Endometrium (tissue), 2 donors: ENCODE measurements at regions not wholly inside any gene's neighbourhood (a gene's known extent, or its start where the extent isn't known, plus 50 kb on each side); places are given as distances from the start of the nearest gene placed in this dataset.
A peak's percentile ranks its signal among the peaks of the same experiment; 100 is the strongest.
"Not testable (repeated sequence)": the region's sequence is repeated elsewhere in the genome, so short reads cannot be mapped to it uniquely, and the experiment has no call there.

Experiments used
- FAIRE-seq: peaks from 2 replicates; lab custom pipeline; 2012; peaks lifted over from hg19 to GRCh38; lab: Jason Lieb, UNC
- donor health status: control.
- donor health status: control.

DNA sequence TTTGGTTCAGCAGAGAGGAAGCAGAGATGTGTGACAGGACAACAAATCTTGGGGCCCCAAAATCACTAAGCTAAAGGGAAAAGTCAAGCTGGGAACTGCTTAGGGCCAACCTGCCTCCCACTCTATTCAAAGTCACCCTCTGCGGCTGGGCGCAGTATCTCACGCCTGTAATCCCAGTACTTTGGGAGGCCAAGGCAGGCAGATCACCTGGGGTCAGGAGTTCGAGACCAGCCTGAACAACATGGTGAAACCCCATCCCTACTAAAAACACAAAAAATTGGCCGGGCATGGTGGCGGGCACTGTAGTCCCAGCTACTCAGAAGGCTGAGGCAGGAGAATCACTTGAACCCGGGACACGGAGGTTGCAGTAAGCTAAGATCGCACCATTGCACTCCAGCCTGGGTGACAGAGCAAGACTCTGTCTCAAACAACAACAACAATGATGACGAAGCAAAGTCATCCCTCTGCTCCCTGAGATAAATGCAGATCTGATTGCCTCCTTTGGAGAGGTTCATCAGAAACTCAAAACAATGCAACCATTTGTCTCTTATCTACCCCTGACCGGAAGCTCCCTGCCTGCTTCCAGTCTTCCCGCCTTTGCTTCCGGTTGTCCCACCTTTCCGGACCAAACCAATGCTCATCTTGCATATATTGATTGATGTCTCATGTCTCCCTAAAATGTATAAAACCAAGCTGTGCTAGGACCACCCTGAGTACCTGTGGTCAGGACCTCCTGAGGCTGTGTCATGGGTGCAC, 136.4 kb upstream of the AFDN start:
- FAIRE-seq, result not testable (repeated sequence)

DNA sequence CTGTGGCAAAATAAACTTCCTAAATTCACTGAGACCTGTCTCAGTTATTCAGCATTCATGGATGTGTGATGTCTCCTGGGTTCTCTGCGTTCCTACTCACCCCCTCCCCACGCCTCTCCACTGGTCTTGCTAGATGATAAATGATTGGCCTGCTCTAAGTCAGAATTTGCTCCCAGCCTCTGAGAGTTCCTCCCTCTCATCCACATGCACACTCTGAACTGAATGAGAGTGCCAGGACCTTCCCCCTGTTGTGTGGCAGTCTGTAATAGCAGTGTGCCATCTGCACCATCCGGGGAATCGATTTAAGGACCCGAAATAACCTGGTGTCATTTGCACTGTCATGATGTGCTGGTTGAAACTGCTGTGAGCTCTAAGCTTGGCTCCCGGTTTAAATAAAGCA, 135.8 kb upstream of the AFDN start:
- FAIRE-seq, result no peak

DNA sequence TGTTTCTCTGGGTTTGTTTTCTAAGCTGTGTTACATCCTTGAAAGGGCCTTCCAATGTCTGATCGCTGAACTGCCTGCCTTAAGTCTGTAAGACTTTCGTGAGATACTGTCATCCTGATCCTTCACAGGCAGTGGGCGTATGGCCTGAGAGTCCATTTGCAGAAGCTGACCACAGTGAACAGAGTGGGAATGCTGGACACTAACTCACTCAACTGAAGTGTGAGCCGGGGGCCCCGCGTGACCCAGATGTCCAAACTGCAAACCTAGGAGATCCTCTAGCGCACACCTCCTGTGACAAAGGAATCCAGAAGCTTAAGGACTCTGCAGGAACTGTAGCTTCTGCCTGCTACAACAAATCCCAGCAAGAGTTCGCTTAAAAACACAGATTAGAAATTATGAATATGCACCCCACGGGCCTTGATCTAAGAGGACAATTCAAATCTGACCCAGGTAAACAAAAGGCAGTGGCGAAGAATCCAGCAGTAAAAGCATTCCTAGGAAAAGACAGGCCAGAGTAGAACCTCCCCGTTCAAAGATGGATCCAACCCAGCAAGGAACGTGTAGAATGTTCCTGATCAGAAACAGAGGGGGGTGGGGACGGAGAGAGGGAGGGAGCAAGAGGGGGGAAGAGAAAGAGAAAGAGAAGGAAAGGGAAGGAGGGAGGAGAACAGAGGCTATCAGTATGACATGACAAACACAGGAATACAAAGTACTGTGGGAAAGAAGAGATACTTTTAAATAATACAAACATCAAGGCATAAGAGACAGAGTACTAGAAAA, 135.0 kb upstream of the AFDN start:
- FAIRE-seq, result no peak

DNA sequence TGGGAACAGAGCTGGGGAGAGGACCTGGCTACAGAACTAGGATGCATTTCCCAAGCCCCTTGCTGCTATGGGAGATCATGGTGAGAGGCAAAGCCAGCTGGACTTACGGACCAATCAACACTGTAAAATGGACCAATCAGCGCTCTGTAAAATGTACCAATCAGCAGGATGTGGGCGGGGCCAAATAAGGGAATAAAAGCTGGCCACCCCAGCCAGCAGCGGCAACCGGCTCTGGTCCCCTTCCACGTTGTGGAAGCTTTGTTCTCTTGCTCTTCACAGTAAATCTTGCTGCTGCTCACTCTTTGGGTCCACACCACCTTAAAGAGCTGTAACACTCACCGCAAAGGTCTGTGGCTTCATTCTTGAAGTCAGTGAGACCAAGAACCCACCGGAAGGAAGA, 133.2 kb upstream of the AFDN start:
- not testable (repeated sequence) for FAIRE-seq

DNA sequence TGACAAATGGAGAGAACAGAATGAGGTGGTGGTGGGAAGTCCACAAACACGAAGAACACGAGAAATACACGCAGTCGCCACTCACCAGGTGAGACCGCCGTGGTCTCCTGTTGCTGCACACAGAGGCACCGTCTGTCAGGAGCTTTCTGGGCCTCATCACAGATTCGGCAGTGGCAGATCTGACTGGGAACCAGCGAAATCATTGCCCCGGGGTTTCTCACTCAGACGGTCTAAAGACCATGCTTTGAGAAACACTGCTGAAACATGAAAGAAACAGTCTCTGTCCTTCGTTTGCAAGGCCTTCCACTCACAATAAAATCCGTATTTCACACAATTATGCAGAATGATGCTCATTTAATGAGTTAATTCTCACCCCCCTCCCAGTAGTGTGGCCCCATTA, 130.9 kb upstream of the AFDN start:
- no peak for FAIRE-seq

DNA sequence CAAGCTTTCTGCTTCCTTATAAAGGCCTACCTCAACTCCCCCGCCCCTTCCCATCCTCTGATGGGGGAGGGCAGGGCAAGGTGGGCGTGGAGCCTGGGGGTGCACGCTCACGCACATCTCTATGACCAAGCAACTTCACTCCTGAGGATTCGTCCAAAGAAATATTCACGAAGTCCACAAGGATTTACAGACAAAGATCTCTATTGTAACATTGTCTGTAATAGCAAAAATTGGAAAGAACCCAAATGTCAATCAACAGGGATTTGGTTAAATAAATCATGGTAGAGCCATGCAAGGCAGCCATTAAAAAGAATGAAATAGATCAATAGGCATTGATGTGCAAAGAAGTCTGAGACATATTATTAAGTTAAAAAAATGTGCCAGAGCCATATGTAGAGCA, 130.4 kb upstream of the AFDN start:
- no peak for FAIRE-seq

DNA sequence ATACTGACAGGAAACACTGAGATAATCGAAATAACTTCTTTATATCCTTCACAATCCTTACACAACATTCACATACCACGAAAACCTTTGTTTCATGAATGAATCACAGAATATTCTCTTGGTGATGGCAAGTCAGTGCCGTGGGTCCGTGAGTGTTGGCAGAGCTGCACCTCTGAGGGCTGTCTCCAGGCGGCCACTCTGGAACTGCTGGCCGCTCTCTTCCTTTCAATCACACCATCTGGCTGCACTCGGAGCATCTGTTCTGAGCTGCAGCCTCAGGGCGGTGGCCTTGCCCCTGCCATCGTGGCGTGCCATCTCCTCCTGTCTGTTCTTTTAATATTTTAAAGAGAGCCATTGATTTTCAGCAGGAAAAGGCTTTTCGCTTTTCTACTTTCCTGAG, 129.4 kb upstream of the AFDN start:
- FAIRE-seq, result no peak

DNA sequence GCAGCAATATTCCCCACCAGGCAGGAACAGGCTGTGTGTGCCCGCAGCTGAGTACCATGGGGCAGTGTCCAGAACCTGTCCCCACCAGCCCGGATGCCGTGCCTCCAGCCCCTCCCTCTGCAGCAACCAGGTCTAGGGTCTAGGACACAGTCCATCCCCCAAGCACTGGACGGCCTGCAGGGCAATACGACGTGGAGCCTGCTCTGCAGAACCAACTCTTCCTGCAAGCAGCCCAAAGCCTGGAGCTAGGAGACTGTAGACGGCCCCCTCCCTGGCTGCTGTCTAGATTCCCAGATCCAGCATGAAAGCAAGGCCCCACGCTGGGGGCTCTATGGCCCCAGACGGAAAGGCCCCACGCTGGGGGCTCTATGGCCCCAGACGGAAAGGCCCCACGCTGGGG, 128.2 kb upstream of the AFDN start:
- FAIRE-seq, result no peak

DNA sequence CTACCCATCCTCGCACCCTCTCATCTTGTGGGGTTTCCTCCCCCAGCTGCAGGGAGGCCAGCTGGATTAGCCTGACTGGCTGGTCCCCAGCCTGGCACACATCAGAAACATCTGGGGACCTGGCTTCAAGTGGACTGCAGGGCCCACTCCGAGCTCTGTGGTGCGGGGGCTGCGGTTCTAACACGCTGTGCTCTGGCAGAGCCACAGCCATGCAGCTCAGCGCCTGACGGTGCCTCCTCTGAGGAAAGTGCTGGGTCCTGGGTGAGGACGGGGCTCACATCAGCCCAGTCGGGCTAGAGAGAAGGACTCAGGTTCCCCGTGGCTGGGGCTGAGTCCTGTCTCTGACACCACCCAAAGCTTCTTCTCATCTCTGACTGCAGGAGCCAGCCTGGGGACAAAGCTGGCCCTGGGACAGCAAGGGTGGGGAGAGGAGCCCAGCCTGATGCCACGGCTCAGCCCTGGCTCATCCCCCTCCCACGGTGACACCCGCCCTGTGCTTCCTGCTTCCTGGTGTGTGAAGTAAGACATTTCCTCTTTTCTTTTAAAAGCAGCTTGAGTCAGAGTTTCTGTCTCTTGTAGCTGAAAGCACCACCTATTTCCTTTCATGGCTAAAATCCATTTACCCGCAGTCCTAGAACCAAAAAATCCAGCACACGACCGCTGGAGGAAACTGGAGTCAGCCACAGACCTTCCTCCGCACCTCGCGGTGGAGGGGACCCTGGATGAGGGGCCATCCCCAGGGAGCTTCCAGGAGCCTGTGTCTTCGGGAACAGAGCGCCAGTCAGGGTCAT, 127.4 kb upstream of the AFDN start:
- FAIRE-seq, result no peak

DNA sequence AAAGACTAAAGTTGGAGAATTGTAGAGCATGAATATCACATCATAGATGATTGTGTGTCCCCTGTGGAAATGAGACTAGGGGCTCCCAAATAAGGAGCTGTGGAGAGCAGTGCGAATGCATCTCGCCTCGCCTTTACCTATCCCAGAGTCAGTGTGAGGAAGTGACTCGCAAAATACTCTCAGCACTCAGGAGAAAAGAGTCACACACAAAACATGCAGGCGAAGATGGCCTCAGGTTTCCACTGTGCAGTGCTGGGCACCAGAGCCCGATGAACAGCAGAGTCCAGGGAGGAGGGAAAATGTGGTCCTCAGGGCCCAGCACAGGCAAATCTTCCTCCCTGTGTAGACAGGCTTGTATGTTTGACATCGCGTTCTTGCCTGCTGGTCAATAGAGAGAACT, 126.5 kb upstream of the AFDN start:
- no peak for FAIRE-seq

DNA sequence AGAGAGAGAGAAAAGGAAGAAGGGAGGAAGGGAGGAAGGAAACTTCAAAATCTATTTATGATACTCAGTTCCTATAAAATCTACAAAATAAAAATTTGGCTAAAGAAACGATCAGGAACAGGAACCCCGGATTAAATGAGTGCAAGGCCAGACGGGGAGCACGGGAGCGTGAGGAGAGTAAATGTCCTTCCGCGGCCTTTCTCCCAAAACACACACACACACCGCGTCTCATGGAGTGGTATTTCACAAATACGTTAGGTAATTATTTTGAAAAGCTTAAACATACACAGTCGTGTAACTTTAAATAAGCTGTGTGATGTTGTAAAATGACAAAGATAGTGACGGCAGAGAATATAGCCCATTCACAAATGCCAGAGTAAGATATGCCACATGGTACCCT, 125.7 kb upstream of the AFDN start:
- FAIRE-seq, result no peak

DNA sequence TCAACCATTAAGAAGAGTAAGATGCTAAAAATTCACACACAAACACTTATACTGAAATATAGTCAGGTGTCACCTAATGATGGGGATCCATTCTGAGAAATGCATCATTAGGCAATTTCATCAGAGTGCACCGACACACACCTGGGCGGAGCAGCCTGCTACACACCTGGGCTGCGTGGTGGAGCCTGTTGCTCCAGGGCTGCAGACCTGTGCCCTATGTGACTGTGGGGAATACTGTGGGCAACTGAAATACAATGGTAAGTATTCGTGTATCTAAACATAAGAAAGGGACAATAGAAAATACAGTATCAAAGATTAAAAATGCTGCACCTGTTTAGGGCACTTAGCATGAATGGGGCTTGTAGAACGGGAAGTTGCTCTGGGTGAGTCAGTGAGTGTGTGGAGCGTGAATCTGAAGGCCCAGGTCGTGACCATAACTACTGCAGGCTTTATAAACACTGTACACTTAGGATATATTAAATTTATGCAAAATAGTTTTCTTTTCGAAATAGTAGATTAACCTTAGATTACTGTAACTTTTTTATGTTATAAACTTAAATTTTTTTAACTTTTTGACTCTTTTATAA, 124.4 kb upstream of the AFDN start:
- FAIRE-seq, result peak; percentile 23

DNA sequence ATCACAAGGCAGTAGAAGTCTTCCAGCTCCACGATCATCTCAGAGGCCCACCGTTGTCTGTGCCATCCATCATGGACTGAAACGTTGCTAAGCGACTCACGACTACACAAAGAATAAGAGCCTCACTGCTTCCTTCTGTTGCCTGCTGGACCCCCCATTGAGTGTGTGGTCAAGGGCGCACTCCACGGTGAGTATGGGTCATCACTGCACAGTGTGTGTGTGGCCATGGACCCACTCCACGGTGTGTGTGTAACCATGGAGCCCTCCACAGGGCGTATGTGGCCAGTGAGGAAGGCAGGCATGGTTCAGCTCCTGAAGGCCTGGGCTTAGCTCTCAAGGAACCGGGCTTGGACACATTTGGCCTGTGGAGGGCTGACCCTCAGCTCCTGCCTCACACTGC, 123.4 kb upstream of the AFDN start:
- no peak for FAIRE-seq

DNA sequence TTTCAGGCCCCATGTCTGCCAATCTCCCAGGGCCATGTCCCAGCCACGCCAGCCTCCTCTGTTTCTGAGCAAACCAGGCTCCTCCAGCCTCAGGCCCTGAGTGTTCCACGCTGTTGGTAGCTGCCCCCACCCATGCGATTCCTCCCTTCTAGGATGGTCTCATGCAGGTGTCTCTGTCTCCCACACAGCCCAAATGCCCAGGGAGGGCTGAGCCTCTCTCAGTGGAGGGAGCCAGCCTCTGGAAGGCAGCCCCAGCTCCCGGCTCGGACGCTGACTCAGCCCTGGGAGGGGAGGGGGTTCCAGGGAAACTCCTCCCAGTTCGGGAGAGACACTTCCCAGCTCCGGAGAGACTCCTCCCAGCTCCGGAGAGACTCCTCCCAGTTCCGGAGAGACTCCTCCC, 122.9 kb upstream of the AFDN start:
- FAIRE-seq, result no peak

DNA sequence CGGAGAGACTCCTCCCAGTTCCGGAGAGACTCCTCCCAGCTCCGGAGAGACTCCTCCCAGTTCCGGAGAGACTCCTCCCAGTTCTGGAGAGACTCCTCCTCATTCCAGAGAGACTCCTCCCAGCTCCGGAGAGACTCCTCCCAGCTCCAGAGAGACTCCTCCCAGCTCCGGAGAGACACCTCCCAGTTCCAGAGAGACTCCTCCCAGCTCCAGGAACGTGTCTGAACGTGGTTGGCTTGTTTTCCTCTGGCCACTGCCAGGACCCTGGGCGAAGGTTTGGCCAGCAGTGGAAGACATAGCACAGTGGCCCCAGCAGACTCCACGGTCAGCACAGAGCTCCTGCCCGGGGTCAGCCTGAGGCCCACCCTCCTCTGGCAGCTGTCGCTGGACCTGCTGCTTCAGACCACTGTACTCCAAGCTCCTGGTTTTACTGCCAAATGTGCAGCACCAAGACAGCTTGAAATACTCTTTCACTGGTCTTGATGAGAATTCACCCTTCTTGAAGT, 122.3 kb upstream of the AFDN start:
- FAIRE-seq, result no peak

DNA sequence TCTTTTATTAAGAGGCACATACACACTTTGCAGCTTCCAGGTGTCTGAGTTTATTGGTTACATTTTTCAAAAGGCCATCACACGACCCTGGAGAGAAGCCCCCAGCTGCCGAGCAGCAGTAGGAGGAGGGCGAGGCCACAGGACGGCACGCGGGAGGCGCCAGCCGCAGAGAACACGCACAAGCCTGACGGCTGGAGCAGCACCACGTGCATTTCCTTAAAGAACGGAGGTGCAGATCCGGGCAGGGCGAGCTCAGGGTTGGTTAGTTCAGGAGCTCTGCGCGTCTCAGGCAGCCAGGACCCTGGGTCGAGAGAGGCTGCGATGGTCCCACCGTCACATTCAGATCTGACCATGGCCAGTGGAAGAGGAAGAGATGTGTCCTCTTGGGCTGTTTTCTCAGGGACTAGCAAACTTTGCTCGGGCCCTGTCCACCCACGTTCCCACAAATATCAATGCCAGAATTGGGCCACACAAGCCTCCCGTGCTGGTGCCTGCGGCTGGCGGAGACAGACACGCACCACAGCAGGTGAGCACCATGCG, 121.4 kb upstream of the AFDN start:
- FAIRE-seq, result no peak

DNA sequence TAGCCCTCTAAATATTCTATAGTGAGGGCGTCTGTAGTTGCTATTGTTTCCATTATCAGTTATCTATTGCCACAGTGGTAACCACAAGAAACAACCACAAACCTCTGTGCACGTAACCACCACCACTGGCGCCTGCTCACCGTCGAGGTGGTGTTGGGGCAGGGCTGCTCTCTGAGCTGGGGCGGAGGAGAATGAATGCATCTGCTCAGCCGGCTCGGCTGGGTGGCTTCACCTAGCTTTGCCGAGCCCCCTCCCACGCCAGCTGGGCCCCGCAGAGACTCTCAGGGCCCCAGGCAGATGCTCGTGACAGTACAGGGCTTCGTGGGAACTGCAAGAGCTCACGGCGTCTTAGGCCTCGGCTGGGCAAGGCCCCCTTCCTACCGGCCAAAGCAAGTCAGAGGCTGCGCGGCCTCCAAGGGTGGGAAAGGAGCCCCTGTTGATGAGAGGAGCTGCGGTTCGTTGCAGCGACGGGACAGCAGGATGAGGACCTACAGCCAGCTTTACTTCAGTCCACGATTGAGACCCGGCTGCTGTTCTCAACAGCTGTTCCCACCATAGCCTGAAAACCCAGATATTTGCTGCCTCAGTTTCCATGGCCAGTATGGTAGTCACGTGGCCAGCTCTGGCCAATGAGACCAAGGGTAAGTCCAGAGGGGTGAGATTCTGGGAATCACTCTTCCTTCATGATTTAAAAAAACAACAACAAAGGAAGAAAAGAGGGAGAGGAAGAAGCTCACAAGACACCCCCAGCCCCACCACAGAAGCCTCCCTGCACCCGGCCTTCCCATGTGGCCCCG, 120.2 kb upstream of the AFDN start:
- FAIRE-seq, result no peak

DNA sequence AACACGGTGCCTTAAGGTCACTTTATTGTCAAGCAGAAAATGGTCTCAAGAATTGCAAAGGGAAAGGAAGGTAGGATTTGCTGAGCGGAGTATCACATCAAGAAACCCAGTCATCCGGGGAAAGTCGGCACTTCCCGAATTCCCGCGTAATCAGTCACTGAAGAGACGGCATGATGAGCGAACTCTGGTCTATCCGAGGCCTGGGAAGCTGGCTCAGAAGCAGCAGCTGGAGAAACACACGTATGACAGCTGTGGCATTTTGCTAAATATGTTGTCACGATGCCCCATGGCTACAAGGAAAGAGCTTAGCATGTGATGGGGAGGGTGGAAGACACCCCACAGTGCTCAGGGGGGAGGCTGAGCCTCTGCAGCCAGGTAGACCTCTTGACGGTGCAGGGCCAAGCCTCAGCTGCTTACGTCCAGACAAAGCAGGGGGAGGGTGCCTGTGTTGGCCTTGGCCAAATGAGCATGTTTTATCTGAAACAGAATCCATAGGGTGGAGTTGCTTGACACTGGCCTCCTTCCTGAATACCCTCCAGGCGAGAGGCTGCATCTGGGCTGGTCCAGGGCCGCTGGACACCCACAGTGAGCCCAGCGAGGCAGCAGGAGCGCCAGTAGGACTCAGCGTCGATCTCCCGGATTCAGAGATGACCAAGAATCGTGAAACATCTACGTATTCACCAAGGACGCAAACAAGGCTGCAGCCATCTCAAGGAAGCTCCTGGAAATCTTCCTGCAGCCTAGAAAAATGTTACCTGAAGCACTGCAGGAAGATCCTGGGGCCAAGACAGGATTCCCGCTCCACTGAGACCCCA, 118.8 kb upstream of the AFDN start:
- no peak for FAIRE-seq

DNA sequence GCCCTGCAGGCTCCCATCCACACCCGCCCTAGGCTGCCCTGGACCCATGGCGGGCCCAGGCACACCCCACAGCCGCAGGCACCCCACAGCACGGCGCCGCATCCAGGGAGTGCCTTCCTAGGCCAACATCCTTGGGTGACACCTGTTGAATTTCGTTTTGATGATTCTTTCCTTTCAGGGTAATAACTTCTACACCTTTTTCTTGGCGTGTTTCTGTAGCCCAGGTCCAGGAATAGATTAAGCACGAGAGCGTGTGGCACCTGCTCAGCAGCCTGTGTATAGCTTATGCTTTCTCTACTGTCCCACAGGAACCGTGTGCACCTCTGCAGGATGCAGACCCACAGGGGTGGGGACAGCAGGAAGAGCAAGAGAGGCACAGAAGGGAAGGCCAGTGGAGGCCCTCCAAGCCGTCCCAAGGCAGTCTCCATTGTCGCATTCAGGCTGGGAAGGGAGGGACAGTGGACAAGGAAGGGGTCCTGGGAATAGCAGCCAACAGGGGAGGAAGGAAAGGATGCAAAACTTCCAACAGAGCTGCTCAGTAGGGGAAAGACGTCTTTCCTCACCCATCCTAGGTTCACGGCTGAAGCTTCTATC, 118.1 kb upstream of the AFDN start:
- FAIRE-seq, result no peak

DNA sequence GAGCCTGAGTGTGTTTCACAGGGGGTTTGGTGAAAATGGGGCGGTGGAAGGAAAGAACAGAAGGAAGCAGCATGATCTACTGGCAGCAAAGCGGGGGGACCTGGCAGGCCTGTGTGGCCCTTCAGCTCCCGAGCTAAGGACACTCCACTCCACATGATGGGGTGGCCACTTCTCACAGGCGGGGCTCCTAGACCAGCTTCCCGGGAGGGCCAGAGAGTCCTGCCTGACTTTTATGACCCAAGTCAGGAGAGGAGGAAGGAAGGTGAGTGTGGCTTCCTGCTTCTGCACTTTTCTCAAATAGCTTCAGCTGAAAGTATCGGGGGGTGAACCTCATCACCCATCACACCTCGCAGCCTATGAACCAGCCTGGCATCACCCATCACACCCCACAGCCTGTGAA, 117.5 kb upstream of the AFDN start:
- no peak for FAIRE-seq
